Frontal cortex (tissue), 3 donors: ENCODE measurements at regions not wholly inside any gene's neighbourhood (a gene's known extent, or its start where the extent isn't known, plus 50 kb on each side); places are given as distances from the start of the nearest gene placed in this dataset.
A peak's percentile ranks its signal among the peaks of the same experiment; 100 is the strongest.

Experiments used
- DNase-seq, 2 donors: peaks; one replicate each; pipeline ENCODE4 v3.0.0; 2012; ENCODE audit warnings: low spot score in 2 of 2
- FAIRE-seq: peaks from 2 replicates; lab custom pipeline; 2012; peaks lifted over from hg19 to GRCh38; lab: Jason Lieb, UNC
- donor health status: control.
- donor health status: control.
- donor health status: control.

DNA sequence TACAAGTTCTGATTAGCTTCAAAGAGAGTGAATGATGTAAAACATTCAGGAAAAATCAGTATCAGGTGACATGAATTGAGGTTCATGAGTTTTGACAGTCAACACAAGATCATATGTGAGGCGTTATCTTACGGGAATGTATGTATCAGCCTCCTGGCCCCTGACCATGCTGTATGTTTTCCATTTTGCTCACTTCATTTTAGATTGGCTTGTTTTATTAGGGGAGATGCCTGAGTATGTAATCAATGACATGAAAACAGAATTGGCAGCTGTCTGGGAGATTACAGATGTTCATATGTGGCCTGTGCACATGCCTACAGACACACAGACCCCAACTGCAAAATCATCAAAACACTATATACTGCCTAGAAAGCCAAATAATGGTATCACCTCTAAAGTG lies 168.5 kb upstream of the RND3 start:
- DNase-seq = no peak
- FAIRE-seq = no peak

DNA sequence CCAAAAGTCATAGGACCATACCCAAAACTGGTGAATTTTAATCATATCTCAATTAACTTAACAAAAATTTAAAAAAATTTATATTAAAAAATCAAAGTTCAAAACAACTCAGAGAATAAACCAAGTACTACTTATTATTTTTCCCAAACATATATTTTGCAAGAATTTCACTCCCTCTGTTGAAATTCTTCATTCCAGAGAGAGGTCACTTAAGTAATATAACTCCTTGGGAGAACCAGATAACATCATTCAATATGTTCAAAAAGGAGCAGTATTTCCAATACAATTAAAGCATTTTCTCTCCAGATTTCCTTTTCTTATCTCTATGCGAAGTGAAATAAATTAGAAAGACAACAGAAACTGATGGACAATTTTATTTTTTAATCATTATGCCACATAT lies 165.9 kb upstream of the RND3 start:
- DNase-seq = no peak
- FAIRE-seq = no peak

DNA sequence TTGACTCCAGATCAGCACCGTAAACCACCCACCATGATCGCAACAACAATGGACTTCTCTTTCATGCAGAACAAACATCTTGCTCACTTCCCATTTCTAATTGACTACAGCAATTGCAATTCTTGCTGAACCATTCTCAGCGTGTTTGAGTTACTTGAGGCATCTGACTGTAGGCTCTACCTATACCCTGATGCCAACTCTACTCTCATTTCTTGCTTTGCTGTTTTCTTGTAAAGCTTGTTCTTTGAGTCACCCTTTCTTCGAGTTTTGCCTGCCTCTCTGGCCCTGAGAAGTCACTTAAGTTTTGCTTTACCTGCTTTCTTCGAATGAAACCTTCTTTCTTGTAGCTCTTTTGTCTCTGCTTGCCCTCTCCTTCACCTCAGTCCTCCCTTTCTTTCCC lies 160.5 kb upstream of the RND3 start:
- FAIRE-seq (no peak), DNase-seq (no peak)

DNA sequence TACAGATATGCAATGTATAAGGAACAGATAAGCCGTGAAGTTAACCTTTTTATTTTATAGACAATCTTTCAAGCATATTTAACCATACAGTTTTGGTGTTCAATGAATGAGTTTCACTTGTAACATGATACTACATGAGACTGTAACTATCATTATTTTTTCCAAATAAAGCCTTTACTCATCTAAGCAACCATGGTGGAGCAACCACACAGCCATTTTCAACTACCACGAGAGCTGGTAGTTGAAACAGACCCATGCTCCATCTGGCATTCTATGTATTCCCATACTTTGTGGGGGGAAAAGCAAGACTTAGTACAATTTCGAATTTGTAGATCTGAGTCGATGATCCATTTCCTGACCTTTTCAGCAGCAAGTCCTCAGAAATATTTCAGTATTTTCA lies 159.3 kb upstream of the RND3 start:
- no peak for DNase-seq
- no peak for FAIRE-seq

DNA sequence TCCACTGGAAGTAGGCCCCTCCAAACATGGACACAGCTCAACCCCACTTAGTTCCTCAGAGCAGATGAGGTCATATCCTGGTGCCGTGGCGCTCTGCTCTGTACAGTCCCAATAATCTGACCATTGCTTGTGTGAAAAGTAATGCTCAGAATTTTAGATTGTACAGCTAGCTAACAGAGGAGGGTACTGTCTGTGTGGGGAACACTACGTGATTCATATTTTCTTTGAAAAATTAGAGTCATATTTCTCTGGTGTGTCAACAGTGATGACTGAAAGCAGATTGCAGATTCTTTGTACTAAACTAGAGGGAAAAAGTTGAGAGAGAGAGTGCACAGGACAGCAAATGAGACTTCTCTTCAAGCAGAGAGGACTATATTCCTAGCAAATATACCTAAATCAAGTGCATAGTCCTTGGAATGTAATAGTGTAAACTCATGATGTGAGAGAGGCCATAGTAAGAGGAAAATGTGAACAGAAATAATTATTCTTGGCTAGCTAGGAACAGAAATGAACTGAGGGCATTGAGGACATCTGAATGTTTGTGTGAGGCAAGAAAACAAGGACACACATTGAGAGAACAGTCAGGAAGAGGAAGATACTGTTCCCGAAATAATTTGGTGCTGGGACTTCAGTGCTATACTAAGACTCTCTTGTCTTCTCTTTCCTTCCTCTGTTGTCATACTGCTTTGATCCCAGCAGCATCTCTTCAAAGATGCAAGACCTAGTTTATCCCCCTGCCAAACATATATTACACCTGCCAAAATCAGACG lies 157.0 kb upstream of the RND3 start:
- DNase-seq = no peak

DNA sequence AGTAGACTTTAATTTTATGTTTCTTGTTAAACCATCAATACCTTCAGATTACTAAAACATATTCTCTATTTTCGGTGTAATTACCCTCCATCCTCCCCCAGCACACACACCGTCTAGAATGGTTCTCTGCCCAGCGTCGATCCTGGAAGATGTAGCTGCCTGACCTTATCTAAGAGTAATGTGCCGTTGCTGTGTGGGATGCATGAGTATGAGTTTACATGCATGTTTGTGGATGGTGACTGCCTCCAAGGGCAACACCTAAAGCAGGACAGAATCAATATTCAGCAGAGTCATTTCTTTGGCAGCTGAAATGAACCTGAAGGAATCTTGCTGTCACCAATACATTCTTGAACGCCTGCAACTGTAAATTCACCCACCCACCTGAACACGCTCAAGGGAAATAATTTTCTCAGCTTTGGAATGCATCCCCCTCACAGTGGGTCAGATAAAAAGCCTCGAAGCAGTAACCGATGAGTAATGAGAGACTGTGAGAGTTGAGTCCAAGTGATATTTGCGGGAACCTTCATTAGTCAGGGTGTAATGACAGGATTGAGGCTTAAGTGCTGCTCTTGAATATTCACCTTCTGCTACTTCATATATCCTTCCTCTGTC lies 155.8 kb upstream of the RND3 start:
- no peak for FAIRE-seq
- DNase-seq = no peak

More for the DNA sequence above, 157.0 kb upstream of the RND3 start:
- no peak for FAIRE-seq

DNA sequence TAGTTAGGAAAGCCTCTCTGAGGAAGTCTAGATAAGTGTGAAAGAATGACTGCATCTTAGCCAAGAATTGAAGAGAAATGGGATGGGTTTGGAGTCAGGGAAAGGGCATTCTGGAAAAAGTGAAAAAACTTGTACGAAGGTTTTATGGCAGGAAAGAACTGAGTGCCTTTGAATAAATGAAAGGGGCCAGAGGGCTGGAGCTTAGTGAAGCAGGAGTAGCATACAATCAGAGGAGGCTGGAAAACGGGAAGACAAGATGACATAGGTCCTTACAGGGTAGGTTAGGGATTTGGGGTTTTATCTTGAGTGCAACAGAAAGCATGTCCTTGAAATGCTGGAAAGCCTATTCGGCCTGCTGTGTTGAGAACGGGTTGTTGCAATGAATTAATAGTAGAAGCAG lies 152.6 kb upstream of the RND3 start:
- DNase-seq (no peak), FAIRE-seq (no peak)

DNA sequence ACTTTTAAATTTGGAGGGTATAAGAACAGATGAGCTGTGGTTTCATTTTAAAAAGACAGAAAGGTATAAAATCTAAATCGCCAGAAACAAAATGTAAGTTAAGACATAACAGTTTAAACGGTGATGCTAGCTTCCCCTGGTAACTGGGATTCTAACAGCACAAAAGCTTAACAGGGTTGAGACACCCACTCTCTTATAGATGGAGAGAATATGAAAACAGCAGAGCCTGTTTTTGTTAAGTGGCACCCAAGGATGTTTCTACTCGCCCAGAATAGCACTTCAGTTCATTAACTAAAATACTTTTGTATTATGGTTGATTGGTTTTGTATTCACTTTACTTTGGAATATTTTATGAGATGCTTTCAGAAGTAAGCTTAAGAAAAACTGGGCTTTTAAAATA lies 151.9 kb upstream of the RND3 start:
- no peak for DNase-seq
- no peak for FAIRE-seq

DNA sequence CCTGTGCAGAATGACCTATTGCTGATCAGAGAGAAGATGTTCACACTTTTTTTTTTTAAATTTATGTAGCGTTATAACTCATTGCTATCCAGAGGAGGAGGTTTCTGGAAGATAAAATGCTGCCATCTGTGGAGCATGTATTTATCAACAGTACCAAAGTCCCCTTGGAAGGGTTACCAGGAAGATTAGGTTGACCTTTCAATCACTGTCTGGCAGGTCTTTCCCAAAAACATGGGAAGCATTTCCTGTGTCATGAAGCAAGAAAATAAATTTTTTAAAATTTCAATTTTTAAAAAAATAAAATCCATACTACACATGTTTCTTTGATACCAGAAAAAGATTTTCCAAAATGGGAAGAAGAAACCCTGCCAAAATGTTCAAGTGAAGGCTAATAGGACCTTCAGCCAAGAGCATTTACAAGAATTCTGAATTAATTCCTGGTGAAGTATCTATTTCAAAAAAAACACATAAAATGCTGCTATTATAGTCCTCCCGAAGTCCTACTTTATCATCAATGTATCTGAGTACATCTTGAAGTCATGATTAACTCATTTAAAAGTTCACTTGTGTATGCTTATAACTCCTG lies 143.9 kb upstream of the RND3 start:
- FAIRE-seq = no peak
- no peak for DNase-seq

DNA sequence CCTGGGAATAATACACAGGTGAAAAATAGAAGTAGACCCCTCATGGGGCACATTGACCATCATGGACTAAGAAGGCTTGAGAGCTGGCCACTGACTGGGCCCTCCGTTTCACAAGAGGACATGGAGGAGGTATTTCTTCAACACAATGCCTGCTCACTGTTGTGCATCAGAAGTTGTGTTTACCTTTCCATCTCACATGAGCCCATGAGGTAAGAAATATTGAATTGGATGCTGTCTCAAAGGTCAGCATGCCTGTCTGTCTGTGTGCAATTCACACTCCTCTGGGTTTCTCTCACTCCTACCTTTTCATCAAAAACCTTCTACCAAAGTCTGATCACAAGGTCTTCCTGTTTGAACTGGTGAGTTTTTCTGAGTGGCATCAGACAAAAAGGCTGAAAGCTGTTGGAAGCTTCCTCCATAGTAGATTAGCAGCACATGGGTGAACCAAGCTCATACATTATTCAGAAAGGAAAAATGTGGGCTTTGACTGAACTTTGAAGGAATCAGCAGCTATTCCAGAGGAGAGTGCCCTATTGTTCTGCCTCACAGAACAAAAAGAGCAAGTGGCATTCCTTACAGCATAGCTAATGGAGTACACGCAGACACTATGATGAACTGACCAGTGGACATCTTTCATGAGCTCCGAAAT lies 143.2 kb upstream of the RND3 start:
- peak; percentile 4 to 10 for DNase-seq
- no peak for FAIRE-seq

DNA sequence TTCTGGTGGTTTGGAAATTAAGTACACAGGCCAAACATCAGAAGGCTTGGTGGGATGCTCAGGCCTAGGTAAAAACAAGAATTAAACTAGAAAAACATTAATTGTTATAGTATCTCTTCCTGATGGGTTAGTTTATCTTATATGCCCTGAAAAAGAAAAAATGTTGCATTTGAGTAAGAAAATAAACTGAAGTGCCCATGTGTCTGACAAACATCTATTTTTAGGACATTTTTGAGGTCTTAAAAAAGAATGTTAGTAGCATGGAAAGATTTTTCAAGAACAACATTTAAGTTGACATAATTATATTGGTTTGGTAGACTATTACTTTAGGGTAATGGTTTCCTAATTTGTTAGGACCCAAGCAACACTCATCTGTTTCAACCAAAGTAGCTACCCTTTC lies 140.1 kb upstream of the RND3 start:
- DNase-seq = no peak
- no peak for FAIRE-seq

DNA sequence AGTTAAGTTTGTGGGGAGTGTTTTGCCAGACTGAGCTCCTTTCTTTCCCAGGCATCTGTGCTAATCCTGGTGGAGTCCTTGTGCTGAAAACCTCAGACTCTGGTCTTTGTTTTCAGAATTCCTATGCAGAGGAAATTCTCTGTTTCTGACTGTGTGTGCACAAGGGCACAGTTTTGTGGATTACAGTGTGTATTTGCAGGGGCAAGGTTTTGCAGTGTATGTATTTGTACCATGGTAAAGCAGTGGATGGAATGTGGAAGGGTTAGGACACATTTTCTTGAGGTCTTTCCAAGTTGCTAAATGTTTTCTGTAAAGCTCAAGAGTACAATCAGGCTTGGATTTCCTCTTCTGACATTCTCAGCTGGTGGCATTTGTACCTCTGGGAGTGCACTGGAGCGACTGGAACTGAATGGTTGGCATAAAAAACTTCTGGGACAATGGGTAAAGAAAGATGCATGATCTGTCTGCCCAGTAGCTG lies 139.5 kb upstream of the RND3 start:
- no peak for FAIRE-seq
- no peak for DNase-seq

DNA sequence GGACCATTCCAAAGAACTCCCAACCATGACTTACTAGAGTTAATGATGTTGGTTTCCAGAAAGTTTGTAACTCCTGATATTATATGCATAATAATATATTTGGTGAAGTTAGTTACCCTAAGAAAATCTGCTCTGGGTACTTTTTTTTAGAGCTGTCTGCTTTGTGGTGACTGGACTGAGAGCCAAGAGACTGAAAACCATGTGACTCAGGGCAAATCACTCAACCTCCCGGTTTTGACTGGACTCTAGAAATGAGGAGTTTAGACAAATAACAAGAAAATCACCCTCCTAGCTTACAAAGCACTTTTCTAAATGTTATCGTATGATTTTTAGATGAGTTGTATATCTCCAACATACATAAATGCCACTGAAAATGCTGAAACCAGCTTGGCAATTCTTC lies 138.3 kb upstream of the RND3 start:
- DNase-seq = no peak
- no peak for FAIRE-seq

DNA sequence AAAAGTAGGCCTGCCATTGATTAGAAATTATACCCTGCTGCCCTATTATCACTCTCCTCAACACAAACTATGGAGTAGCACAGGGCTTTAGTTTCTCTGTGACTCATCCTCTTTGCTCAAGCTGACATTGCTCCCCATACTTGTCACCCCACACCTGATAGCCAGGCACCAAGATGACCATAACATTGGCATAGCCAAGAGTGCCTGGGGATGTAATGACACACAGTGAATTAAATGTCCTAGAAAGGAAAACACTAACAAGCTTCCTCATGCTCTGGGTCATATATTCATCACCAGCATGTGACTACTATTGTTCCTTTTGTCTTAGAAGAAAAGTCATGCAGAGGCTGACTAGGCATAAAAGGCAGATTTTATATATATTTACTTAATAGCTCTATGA lies 137.8 kb upstream of the RND3 start:
- DNase-seq (no peak), FAIRE-seq (no peak)

DNA sequence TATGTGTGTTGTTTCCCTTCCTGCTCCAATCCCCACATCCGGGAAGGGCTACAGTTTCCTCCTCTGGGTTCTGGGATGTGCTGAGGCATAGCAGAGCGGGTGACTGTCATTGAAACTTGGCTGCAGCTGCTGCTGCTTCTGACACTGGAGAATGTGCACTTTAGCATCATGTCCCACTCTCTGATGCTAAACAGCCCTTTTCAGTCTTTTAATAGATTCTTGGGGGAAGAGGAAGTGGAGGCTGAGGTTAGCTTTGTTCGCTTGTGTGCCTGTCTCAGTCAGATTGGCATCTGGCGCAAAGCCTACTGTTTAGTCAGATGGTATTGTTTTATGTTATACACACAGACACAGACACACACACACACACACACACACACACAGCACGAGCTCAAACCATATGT lies 136.5 kb upstream of the RND3 start:
- FAIRE-seq (no peak), DNase-seq (no peak)

DNA sequence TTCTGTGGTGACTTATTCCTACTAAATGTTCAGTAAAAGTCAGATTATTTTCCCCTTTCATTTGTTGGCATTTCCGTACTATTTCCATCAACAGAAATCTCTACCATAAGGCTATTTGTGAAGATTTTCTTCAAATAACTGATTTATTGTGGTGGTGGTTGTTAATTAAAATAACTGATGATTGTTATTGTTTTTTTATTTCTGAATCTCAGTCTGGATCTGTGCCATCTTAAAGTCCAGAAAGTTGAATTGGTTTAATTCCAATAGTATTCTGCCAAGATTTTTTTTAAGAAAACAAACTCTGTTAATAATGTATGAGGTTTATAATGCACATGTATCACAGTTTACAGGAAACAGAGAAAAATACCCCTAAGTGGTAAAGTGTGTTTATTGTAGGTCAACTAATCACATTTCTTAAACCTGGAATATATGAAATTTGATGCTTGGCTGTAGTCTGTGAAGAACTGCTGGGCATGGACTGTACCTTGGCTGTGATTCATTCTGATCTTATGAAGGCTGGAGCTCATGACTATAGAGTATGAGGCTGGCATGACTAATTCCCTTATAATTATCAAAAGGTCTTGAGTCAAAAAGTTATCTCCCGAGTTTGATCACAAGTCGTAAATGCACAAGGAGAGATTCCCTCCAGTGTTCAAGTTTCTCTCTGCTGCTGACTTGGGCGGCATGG lies 134.2 kb upstream of the RND3 start:
- FAIRE-seq (no peak), DNase-seq (no peak)

DNA sequence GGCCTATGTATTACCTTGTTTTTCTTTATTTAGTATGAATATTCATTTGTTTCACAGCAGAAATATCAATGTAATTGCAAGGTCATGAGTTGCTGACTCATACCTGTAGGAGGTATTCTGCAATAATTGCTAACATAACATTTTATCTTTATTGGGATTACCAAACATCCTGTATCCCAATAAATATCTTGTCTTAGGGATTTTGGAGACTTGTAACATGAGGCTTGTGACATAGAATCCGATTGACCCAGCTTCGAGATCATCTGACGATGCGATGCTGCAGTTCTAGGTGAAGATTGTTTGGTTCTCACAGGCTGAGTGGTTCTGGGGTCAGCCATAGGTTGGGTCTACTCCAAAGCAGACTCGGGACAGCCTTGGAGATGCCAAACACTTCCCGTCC lies 133.4 kb upstream of the RND3 start:
- DNase-seq = no peak
- FAIRE-seq = no peak

DNA sequence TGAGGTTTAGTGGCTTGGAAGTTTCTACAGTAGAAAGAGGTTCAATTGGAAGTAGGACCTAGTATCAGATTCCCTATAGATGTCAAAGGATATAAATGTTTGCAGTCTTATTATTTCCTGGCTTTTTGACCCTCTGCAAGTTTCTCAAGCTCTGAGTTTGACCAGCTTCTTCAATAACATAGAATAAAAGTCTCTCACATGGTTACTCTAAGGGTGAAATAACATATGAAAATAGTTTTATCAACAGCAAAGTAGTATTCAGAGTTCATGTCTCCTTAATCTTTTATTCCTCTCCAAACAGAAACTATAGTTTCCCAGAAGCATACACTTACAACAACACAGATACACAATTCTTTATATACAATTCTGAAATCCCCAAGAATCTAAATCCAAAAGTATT lies 132.9 kb upstream of the RND3 start:
- DNase-seq (no peak), FAIRE-seq (no peak)

DNA sequence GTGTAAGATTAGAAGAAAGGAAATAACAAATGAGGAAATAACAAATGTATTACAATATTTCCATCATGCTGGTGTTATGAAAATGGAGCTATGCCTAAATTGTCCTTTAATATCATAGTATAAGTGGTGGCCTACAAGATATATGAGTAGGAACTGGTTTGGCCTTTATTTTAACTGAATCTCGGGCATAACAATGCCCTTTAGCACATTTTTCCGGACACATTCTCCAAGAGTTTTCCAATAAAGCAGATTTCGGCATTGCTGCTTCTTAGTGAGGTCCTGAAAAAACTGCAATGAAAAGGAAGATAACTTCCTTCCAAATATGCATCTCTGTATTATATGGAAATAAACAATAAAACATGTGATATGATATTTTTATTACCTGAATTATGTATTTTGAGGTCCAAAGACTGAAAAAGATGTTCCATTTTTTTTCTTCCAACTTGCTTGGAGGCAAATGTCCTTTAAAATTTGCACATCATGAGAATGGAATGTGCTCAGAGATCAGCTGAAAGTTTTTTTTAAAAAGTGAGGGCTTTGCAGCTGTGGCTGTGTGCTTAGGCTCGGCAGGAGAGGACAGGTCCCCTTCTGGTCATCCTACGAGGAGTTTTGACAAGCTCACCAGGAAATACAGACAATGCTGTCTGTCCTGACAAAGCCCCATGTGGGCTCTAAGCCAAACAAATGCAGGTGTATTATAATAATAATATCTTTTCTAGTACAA lies 132.3 kb upstream of the RND3 start:
- DNase-seq = no peak
- FAIRE-seq = no peak
